ENCODE measurements at regions not wholly inside any gene's neighbourhood (a gene's known extent, or its start where the extent isn't known, plus 50 kb on each side); places are given as distances from the start of the nearest gene placed in this dataset.

DNA sequence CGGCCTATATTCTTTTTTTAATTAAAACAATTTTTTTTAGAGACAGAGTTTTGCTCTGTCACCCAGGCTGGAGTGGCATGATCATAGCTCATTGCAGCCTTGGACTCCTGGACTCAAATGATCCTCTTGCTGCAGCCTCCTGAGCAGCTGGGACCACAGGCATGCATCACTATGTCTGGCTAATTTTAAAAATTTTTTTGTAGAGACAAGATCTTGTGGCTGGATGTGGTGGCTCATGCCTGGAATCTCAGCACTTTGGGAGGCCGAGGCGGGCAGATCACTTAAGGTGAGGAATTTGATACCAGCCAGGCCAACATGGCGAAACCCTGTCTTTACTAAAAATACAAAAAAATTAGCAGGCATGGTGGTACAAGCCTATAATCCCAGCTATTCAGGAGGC, 54.8 kb upstream of the MSI2 start:
- TF ChIP-seq, protein P1, sequence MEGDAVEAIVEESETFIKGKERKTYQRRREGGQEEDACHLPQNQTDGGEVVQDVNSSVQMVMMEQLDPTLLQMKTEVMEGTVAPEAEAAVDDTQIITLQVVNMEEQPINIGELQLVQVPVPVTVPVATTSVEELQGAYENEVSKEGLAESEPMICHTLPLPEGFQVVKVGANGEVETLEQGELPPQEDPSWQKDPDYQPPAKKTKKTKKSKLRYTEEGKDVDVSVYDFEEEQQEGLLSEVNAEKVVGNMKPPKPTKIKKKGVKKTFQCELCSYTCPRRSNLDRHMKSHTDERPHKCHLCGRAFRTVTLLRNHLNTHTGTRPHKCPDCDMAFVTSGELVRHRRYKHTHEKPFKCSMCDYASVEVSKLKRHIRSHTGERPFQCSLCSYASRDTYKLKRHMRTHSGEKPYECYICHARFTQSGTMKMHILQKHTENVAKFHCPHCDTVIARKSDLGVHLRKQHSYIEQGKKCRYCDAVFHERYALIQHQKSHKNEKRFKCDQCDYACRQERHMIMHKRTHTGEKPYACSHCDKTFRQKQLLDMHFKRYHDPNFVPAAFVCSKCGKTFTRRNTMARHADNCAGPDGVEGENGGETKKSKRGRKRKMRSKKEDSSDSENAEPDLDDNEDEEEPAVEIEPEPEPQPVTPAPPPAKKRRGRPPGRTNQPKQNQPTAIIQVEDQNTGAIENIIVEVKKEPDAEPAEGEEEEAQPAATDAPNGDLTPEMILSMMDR (optimal IDR thresholded peaks at IDR 0.05 in 1 of 3, IDR thresholded peaks at IDR 0.05 in 1 of 3, conservative IDR thresholded peaks at IDR 0.05 in 1 of 3; ENCODE audit: extremely low read depth in 1 of 3, insufficient read depth in 2 of 3, low read length in 3 of 3), result no peak
- no peak for TF ChIP-seq EZH2 (IDR thresholded peaks at IDR 0.05; ENCODE audit: low read length)
